Gastroesophageal sphincter (tissue), 3 donors: ENCODE measurements at regions not wholly inside any gene's neighbourhood (a gene's known extent, or its start where the extent isn't known, plus 50 kb on each side); places are given as distances from the start of the nearest gene placed in this dataset.

Source experiments
- CTCF ChIP-seq, 4 experiments: fragments of 200-600 bp in 2 of 4; fragments of 450-650 bp in 2 of 4; sonication (generic) in 1 of 4; IDR thresholded peaks; one replicate each; pipeline ENCODE4 v1.5.1; 2017 to 2019; ENCODE audit warnings: antibody characterized with exemption in 4 of 4, mild to moderate bottlenecking in 2 of 4, moderate library complexity in 2 of 4
- POLR2A ChIP-seq, 2 donors: fragments of 450-650 bp; IDR thresholded peaks; one replicate each; pipeline ENCODE4 v1.6.1; 2017; ENCODE audit warnings: antibody characterized with exemption in 2 of 2, mild to moderate bottlenecking in 2 of 2, moderate library complexity in 1 of 2

DNA sequence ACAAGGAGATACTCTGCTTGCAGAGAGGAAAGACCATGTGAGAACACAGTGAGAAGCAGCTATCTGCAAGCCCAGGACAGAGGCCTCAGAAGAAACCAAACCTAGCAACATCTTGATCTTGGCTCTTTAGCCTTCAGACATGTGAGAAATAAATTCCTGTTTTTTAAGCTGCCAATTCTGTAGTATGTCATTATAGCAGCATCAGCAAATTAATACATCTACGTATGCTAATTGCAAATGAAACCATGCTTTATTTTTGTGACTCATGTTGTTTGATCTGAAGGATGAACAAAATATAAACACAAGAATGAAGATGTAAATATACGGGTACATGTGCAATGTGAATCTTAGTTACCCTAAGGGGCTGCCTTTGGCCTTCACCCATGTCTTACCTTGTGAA, 714.4 kb upstream of the ARPP21 start:
- TF ChIP-seq POLR2A (IDR thresholded peaks at IDR 0.05): no peak
- no peak for TF ChIP-seq CTCF (IDR thresholded peaks at IDR 0.05)
